GM03348 (cell line): ENCODE measurements at regions not wholly inside any gene's neighbourhood (a gene's known extent, or its start where the extent isn't known, plus 50 kb on each side); places are given as distances from the start of the nearest gene placed in this dataset.
"Not testable (repeated sequence)": the region's sequence is repeated elsewhere in the genome, so short reads cannot be mapped to it uniquely, and the experiment has no call there.

Experiments
- DNase-seq: peaks from one replicate; pipeline ENCODE4 v3.0.0; 2012; ENCODE audit warnings: low spot score

GRCh38 chr16:29258946-29259634, 147.4 kb downstream of the NPIPB11 start:
- not testable (repeated sequence) for DNase-seq

GRCh38 chr16:29257419-29258336, 148.8 kb downstream of the NPIPB11 start:
- not testable (repeated sequence) for DNase-seq

- DNase-seq, result no peak
Observed at GRCh38 chr16:29256501-29256981, 150.0 kb downstream of the NPIPB11 start.

- peak; percentile 6 for DNase-seq
Observed at GRCh38 chr16:29255957-29256356, 150.6 kb downstream of the NPIPB11 start.

GRCh38 chr16:29255496-29255796, 151.1 kb downstream of the NPIPB11 start:
- DNase-seq, result not testable (repeated sequence)

- no peak for DNase-seq
Observed at GRCh38 chr16:29254676-29255495, 151.6 kb downstream of the NPIPB11 start.

- DNase-seq, result not testable (repeated sequence)
Observed at GRCh38 chr16:29253716-29254590, 152.6 kb downstream of the NPIPB11 start.

GRCh38 chr16:29253066-29253590, 153.4 kb downstream of the NPIPB11 start:
- DNase-seq, result not testable (repeated sequence)

- DNase-seq, result not testable (repeated sequence)
Observed at GRCh38 chr16:29252311-29252710, 154.2 kb downstream of the NPIPB11 start.

GRCh38 chr16:29251571-29252011, 154.9 kb downstream of the NPIPB11 start:
- DNase-seq, result not testable (repeated sequence)

- not testable (repeated sequence) for DNase-seq
Observed at GRCh38 chr16:29250923-29251434, 155.5 kb downstream of the NPIPB11 start.

- DNase-seq, result not testable (repeated sequence)
Observed at GRCh38 chr16:29250469-29250868, 156.0 kb downstream of the NPIPB11 start.

GRCh38 chr16:29248940-29249318, 157.6 kb downstream of the NPIPB11 start:
- DNase-seq, result not testable (repeated sequence)

- not testable (repeated sequence) for DNase-seq
Observed at GRCh38 chr16:29248306-29248939, 158.1 kb downstream of the NPIPB11 start.

GRCh38 chr16:29246091-29246490, 160.4 kb downstream of the NPIPB11 start:
- DNase-seq, result not testable (repeated sequence)

GRCh38 chr16:29237971-29238370, 168.5 kb downstream of the NPIPB11 start:
- DNase-seq, result no peak

- DNase-seq, result not testable (repeated sequence)
Observed at GRCh38 chr16:29237495-29237894, 169.0 kb downstream of the NPIPB11 start.

GRCh38 chr16:29237023-29237422, 169.5 kb downstream of the NPIPB11 start:
- DNase-seq, result not testable (repeated sequence)

- DNase-seq, result not testable (repeated sequence)
Observed at GRCh38 chr16:29235836-29236370, 170.6 kb downstream of the NPIPB11 start.
